Dermis microvascular lymphatic vessel endothelial cell (primary cell): ENCODE measurements at regions not wholly inside any gene's neighbourhood (a gene's known extent, or its start where the extent isn't known, plus 50 kb on each side); places are given as distances from the start of the nearest gene placed in this dataset.

Source experiments
- DNase-seq, 2 donors: peaks; one replicate each; pipeline versions ENCODE4 v3.0.0 to v3.0.0-alpha.2; 2010; ENCODE audit warnings: low read depth in 2 of 2

GRCh38 chr2:16125614-16126516 lies 185.5 kb downstream of the MYCN start:
- no peak for DNase-seq

GRCh38 chr2:16124881-16125613 lies 184.7 kb downstream of the MYCN start:
- DNase-seq = no peak

- DNase-seq = no peak
Measured at GRCh38 chr2:16123856-16124780, 183.8 kb downstream of the MYCN start.

GRCh38 chr2:16123421-16123820 lies 183.1 kb downstream of the MYCN start:
- DNase-seq = no peak

GRCh38 chr2:16122556-16122955 lies 182.2 kb downstream of the MYCN start:
- DNase-seq = no peak

GRCh38 chr2:16121986-16122390 lies 181.6 kb downstream of the MYCN start:
- no peak for DNase-seq

- DNase-seq = no peak
Measured at GRCh38 chr2:16121231-16121985, 181.1 kb downstream of the MYCN start.

GRCh38 chr2:16120591-16121180 lies 180.3 kb downstream of the MYCN start:
- DNase-seq = no peak

- no peak for DNase-seq
Measured at GRCh38 chr2:16119741-16120140, 179.4 kb downstream of the MYCN start.

- no peak for DNase-seq
Measured at GRCh38 chr2:16118611-16119590, 178.6 kb downstream of the MYCN start.

GRCh38 chr2:16117791-16118610 lies 177.7 kb downstream of the MYCN start:
- no peak for DNase-seq

- DNase-seq = no peak
Measured at GRCh38 chr2:16117021-16117700, 176.8 kb downstream of the MYCN start.

- DNase-seq = no peak
Measured at GRCh38 chr2:16115881-16116830, 175.8 kb downstream of the MYCN start.

- DNase-seq = no peak
Measured at GRCh38 chr2:16115291-16115690, 174.9 kb downstream of the MYCN start.

- DNase-seq = no peak
Measured at GRCh38 chr2:16114836-16115235, 174.5 kb downstream of the MYCN start.

GRCh38 chr2:16114070-16114469 lies 173.7 kb downstream of the MYCN start:
- no peak for DNase-seq

GRCh38 chr2:16113568-16113967 lies 173.2 kb downstream of the MYCN start:
- no peak for DNase-seq
